ENCODE measurements at regions not wholly inside any gene's neighbourhood (a gene's known extent, or its start where the extent isn't known, plus 50 kb on each side); places are given as distances from the start of the nearest gene placed in this dataset.

- no peak for TF ChIP-seq POLR2A (IDR thresholded peaks at IDR 0.05)
- TF ChIP-seq, protein P1, sequence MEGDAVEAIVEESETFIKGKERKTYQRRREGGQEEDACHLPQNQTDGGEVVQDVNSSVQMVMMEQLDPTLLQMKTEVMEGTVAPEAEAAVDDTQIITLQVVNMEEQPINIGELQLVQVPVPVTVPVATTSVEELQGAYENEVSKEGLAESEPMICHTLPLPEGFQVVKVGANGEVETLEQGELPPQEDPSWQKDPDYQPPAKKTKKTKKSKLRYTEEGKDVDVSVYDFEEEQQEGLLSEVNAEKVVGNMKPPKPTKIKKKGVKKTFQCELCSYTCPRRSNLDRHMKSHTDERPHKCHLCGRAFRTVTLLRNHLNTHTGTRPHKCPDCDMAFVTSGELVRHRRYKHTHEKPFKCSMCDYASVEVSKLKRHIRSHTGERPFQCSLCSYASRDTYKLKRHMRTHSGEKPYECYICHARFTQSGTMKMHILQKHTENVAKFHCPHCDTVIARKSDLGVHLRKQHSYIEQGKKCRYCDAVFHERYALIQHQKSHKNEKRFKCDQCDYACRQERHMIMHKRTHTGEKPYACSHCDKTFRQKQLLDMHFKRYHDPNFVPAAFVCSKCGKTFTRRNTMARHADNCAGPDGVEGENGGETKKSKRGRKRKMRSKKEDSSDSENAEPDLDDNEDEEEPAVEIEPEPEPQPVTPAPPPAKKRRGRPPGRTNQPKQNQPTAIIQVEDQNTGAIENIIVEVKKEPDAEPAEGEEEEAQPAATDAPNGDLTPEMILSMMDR (IDR thresholded peaks at IDR 0.05) = no peak
Measured at GRCh38 chrX:69362354-69362753, 141.8 kb upstream of the NALF2 start.
